HepG2 (cell line): ENCODE measurements at regions not wholly inside any gene's neighbourhood (a gene's known extent, or its start where the extent isn't known, plus 50 kb on each side); places are given as distances from the start of the nearest gene placed in this dataset.

Experiments
- ATRX ChIP-seq: sonication (generic); formaldehyde crosslinking; IDR thresholded peaks from 2 replicates; pipeline ENCODE4 v1.4.0; 2020; ENCODE audit warnings: missing genetic modification reagents, borderline replicate concordance
- BCL6 ChIP-seq: IDR thresholded peaks from 2 replicates; pipeline ENCODE4 v1.6.1; 2016; ENCODE audit warnings: missing genetic modification reagents, missing compliant biosample characterization
- CEBPG ChIP-seq: IDR thresholded peaks from 2 replicates; pipeline ENCODE4 v1.6.1; 2016
- ETV5 ChIP-seq: IDR thresholded peaks from 2 replicates; pipeline ENCODE4 v1.6.1; 2018; ENCODE audit warnings: missing biosample characterization, missing genetic modification reagents, inconsistent platforms, borderline replicate concordance
- FOXA3 ChIP-seq: IDR thresholded peaks from 2 replicates; pipeline ENCODE4 v1.6.1; 2016; ENCODE audit warnings: missing genetic modification reagents, missing compliant biosample characterization
- GABPA ChIP-seq, 2 experiments: IDR thresholded peaks; 2 replicates each; pipeline ENCODE4 v1.6.1; 2011 to 2016; ENCODE audit warnings: low read depth in 2 of 2, low read length in 1 of 2, missing biosample characterization in 1 of 2, missing genetic modification characterization in 1 of 2
- HNF4G ChIP-seq, 2 experiments: sonication (generic) in 1 of 2; formaldehyde crosslinking in 1 of 2; IDR thresholded peaks; 2 replicates each; pipeline versions ENCODE4 v1.4.0 to v1.6.1; 2011 to 2020; ENCODE audit warnings: borderline replicate concordance in 2 of 2, low read depth in 2 of 2, mild to moderate bottlenecking in 2 of 2, low read length in 1 of 2, missing genetic modification reagents in 1 of 2, moderate library complexity in 1 of 2
- LCORL ChIP-seq, 2 experiments: fragments of 450-650 bp in 1 of 2; sonication (generic) in 1 of 2; formaldehyde crosslinking in 1 of 2; IDR thresholded peaks; 2 replicates each; pipeline versions ENCODE4 v1.5.0 to v1.6.1; 2017 to 2020; ENCODE audit warnings: antibody characterized with exemption in 1 of 2, missing genetic modification reagents in 1 of 2
- PPARG ChIP-seq: conservative IDR thresholded peaks from 2 replicates; pipeline ENCODE4 v1.6.1; 2016; ENCODE audit warnings: missing biosample characterization, missing genetic modification reagents
- SIN3B ChIP-seq: fragments of 150-350 bp; IDR thresholded peaks from 2 replicates; pipeline ENCODE4 v1.6.1; 2014; ENCODE audit warnings: low read length
- SOX13 ChIP-seq, 3 experiments: fragments of 450-650 bp in 1 of 3; sonication (generic) in 1 of 3; formaldehyde crosslinking in 1 of 3; IDR thresholded peaks in 2 of 3; conservative IDR thresholded peaks in 1 of 3; 2 replicates each; pipeline versions ENCODE4 v1.5.0 to v1.6.1; 2016 to 2020; ENCODE audit warnings: antibody characterized with exemption in 1 of 3, mild to moderate bottlenecking in 1 of 3, missing compliant biosample characterization in 1 of 3, missing genetic modification reagents in 1 of 3, moderate library complexity in 1 of 3
- SRY ChIP-seq: sonication (generic); formaldehyde crosslinking; IDR thresholded peaks from 2 replicates; pipeline ENCODE4 v1.8.0; 2022; ENCODE audit warnings: mild to moderate bottlenecking, missing genetic modification reagents
- TBX2 ChIP-seq: sonication (generic); formaldehyde crosslinking; IDR thresholded peaks from 2 replicates; pipeline ENCODE4 v1.5.0; 2020; ENCODE audit warnings: missing genetic modification reagents, mild to moderate bottlenecking, borderline replicate concordance
- ZNF264 ChIP-seq: sonication (generic); formaldehyde crosslinking; IDR thresholded peaks from 2 replicates; pipeline ENCODE4 v1.4.0; 2020; ENCODE audit warnings: missing genetic modification reagents
- ZNF788 ChIP-seq: sonication (generic); formaldehyde crosslinking; IDR thresholded peaks from 2 replicates; pipeline ENCODE4 v1.5.0; 2020; ENCODE audit warnings: mild to moderate bottlenecking, missing genetic modification reagents, borderline replicate concordance
- ZNF839 ChIP-seq: sonication (generic); formaldehyde crosslinking; IDR thresholded peaks from 2 replicates; pipeline ENCODE4 v1.4.0; 2020; ENCODE audit warnings: missing genetic modification reagents, mild to moderate bottlenecking, borderline replicate concordance
- ZSCAN12 ChIP-seq: sonication (generic); formaldehyde crosslinking; IDR thresholded peaks from 2 replicates; pipeline ENCODE4 v1.9.0; 2021; ENCODE audit warnings: mild to moderate bottlenecking, missing genetic modification reagents
- TF ChIP-seq, protein P1 (sequence below): sonication (generic); formaldehyde crosslinking; IDR thresholded peaks from 2 replicates; pipeline ENCODE4 v1.8.0; 2022; ENCODE audit warnings: mild to moderate bottlenecking, missing genetic modification reagents; ENCODE audit not compliant: insufficient replicate concordance
- TF ChIP-seq, protein P2 (sequence below), 2 experiments: sonication (generic) in 1 of 2; formaldehyde crosslinking in 1 of 2; IDR thresholded peaks; 2 replicates each; pipeline versions ENCODE4 v1.4.0 to v1.6.1; 2018 to 2020; ENCODE audit warnings: missing genetic modification reagents in 2 of 2, borderline replicate concordance in 1 of 2, low read depth in 1 of 2, mild to moderate bottlenecking in 1 of 2, missing biosample characterization in 1 of 2
- TF ChIP-seq, protein P3 (sequence below): IDR thresholded peaks from 2 replicates; pipeline ENCODE4 v1.6.1; 2012; ENCODE audit warnings: low read depth, low read length, improper control_type of control experiment
- TF ChIP-seq, protein P4 (sequence below): sonication (generic); formaldehyde crosslinking; IDR thresholded peaks from 2 replicates; pipeline ENCODE4 v1.4.0; 2020; ENCODE audit warnings: missing genetic modification reagents

DNA sequence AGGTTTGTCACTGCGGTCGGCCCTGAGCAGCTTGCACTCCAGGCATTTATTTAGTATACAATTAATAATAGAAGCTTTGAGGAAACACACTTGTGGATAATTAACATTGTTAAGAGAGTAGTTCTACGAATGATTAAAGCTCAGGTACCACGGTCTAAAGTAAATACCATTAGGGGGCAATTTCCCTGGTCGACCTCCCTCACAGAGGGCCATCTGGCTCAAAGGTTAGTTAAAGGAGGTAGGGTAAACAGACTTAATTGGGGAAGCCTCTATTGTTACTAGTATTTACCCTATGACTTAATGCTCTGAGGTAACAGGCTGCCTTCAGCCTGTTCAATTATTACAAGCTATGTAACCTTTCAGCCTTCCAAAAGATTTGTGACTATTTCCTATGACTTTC lies 122.3 kb upstream of the SLC44A3 start (continued):
- TF ChIP-seq HNF4G (IDR thresholded peaks at IDR 0.05; ENCODE audit: borderline replicate concordance, low read depth, low read length) (peak; percentile 85; the same call in 1 of the 2 replicates), HNF4G (CRISPR knock-in tag; IDR thresholded peaks at IDR 0.05; ENCODE audit: borderline replicate concordance, low read depth) (no peak), SIN3B (no peak), ATRX (CRISPR knock-in tag) (no peak), SOX13 (IDR thresholded peaks at IDR 0.05) (peak; percentile 96), SOX13 (CRISPR knock-in tag; conservative IDR thresholded peaks at IDR 0.05 in 1 of 2, IDR thresholded peaks at IDR 0.05 in 1 of 2) (peak in 1 of 2 experiments; percentile 99; a peak in 2 of 4 replicates), TBX2 (CRISPR knock-in tag) (peak; percentile 91), ETV5 (peak; percentile 39; the same call in 1 of the 2 replicates), ZNF788 (CRISPR knock-in tag) (no peak), PPARG (0 out of 2 replicates have a peak, but pooled peaks have one; percentile 66), SRY (no peak), GABPA (IDR thresholded peaks at IDR 0.05; ENCODE audit: low read depth, low read length) (no peak), GABPA (CRISPR knock-in tag; IDR thresholded peaks at IDR 0.05; ENCODE audit: low read depth) (0 out of 2 replicates have a peak, but pooled peaks have one; percentile 13), FOXA3 (peak; percentile 89), LCORL (IDR thresholded peaks at IDR 0.05) (0 out of 2 replicates have a peak, but pooled peaks have one; percentile 15), LCORL (CRISPR knock-in tag; IDR thresholded peaks at IDR 0.05) (no peak), BCL6 (CRISPR knock-in tag) (peak; percentile 84), CEBPG (CRISPR knock-in tag) (peak; percentile 39; the same call in 1 of the 2 replicates), ZNF264 (CRISPR knock-in tag) (0 out of 2 replicates have a peak, but pooled peaks have one; percentile 47), ZSCAN12 (CRISPR knock-in tag) (no peak), ZNF839 (CRISPR knock-in tag) (no peak)
- TF ChIP-seq, protein P1, sequence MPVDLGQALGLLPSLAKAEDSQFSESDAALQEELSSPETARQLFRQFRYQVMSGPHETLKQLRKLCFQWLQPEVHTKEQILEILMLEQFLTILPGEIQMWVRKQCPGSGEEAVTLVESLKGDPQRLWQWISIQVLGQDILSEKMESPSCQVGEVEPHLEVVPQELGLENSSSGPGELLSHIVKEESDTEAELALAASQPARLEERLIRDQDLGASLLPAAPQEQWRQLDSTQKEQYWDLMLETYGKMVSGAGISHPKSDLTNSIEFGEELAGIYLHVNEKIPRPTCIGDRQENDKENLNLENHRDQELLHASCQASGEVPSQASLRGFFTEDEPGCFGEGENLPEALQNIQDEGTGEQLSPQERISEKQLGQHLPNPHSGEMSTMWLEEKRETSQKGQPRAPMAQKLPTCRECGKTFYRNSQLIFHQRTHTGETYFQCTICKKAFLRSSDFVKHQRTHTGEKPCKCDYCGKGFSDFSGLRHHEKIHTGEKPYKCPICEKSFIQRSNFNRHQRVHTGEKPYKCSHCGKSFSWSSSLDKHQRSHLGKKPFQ: no peak
- TF ChIP-seq, protein P2, sequence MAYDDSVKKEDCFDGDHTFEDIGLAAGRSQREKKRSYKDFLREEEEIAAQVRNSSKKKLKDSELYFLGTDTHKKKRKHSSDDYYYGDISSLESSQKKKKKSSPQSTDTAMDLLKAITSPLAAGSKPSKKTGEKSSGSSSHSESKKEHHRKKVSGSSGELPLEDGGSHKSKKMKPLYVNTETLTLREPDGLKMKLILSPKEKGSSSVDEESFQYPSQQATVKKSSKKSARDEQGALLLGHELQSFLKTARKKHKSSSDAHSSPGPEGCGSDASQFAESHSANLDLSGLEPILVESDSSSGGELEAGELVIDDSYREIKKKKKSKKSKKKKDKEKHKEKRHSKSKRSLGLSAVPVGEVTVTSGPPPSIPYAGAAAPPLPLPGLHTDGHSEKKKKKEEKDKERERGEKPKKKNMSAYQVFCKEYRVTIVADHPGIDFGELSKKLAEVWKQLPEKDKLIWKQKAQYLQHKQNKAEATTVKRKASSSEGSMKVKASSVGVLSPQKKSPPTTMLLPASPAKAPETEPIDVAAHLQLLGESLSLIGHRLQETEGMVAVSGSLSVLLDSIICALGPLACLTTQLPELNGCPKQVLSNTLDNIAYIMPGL (CRISPR knock-in tag; IDR thresholded peaks at IDR 0.05; ENCODE audit: borderline replicate concordance in 1 of 2, low read depth in 1 of 2): no peak
- TF ChIP-seq, protein P3, sequence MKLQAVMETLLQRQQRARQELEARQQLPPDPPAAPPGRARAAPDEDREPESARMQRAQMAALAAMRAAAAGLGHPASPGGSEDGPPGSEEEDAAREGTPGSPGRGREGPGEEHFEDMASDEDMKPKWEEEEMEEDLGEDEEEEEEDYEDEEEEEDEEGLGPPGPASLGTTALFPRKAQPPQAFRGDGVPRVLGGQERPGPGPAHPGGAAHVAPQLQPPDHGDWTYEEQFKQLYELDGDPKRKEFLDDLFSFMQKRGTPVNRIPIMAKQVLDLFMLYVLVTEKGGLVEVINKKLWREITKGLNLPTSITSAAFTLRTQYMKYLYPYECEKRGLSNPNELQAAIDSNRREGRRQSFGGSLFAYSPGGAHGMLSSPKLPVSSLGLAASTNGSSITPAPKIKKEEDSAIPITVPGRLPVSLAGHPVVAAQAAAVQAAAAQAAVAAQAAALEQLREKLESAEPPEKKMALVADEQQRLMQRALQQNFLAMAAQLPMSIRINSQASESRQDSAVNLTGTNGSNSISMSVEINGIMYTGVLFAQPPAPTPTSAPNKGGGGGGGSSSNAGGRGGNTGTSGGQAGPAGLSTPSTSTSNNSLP: 0 out of 2 replicates have a peak, but pooled peaks have one; percentile 39
- TF ChIP-seq, protein P4, sequence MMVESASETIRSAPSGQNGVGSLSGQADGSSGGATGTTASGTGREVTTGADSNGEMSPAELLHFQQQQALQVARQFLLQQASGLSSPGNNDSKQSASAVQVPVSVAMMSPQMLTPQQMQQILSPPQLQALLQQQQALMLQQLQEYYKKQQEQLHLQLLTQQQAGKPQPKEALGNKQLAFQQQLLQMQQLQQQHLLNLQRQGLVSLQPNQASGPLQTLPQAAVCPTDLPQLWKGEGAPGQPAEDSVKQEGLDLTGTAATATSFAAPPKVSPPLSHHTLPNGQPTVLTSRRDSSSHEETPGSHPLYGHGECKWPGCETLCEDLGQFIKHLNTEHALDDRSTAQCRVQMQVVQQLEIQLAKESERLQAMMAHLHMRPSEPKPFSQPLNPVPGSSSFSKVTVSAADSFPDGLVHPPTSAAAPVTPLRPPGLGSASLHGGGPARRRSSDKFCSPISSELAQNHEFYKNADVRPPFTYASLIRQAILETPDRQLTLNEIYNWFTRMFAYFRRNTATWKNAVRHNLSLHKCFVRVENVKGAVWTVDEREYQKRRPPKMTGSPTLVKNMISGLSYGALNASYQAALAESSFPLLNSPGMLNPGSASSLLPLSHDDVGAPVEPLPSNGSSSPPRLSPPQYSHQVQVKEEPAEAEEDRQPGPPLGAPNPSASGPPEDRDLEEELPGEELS (CRISPR knock-in tag): peak; percentile 93
